SJCRH30 (cell line): ENCODE measurements at regions not wholly inside any gene's neighbourhood (a gene's known extent, or its start where the extent isn't known, plus 50 kb on each side); places are given as distances from the start of the nearest gene placed in this dataset.

Experiments
- DNase-seq, 2 experiments: peaks; one replicate each; pipeline ENCODE4 v3.0.0-alpha.2; 2015 to 2020
- H3K27ac ChIP-seq: fragments of 250-450 bp; sonication (Bioruptor Pico); 2 replicates; pipeline ENCODE4 v1.5.1; 2020; ENCODE audit warnings: mild to moderate bottlenecking, moderate library complexity
- H3K27me3 ChIP-seq: fragments of 250-450 bp; sonication (Bioruptor Pico); 2 replicates; pipeline ENCODE4 v1.5.1; 2020; ENCODE audit warnings: mild to moderate bottlenecking, moderate library complexity
- H3K36me3 ChIP-seq: fragments of 250-450 bp; sonication (Bioruptor Pico); 2 replicates; pipeline ENCODE4 v1.5.1; 2020; ENCODE audit warnings: mild to moderate bottlenecking, moderate library complexity
- H3K4me1 ChIP-seq: fragments of 250-450 bp; sonication (Bioruptor Pico); 2 replicates; pipeline ENCODE4 v1.5.1; 2020; ENCODE audit warnings: mild to moderate bottlenecking, moderate library complexity
- H3K4me3 ChIP-seq: fragments of 250-450 bp; sonication (Bioruptor Pico); 2 replicates; pipeline ENCODE4 v1.5.1; 2020; ENCODE audit warnings: mild to moderate bottlenecking, moderate library complexity
- H3K9me3 ChIP-seq: fragments of 250-450 bp; sonication (Bioruptor Pico); replicated peaks from 2 replicates; pipeline ENCODE4 v1.5.1; 2020; ENCODE audit warnings: mild to moderate bottlenecking, moderate library complexity

GRCh38 chr2:71786291-71787107 lies 333.1 kb downstream of the DYSF start:
- DNase-seq: no peak
- Histone ChIP-seq H3K36me3 (no peaks in the 10 kb centered on the region), H3K9me3 (no peaks in the 10 kb centered on the region), H3K4me3 (no peak overlapping the region), H3K27me3 (no peaks in the 10 kb centered on the region), H3K4me1 (peaks cover 8% of the 10 kb centered on the region), H3K27ac (no peak overlapping the region)

- Histone ChIP-seq H3K9me3 (no peaks in the 10 kb centered on the region), H3K27me3 (no peaks in the 10 kb centered on the region), H3K27ac (no peak overlapping the region), H3K36me3 (no peaks in the 10 kb centered on the region), H3K4me1 (peaks cover 8% of the 10 kb centered on the region), H3K4me3 (no peak overlapping the region)
- no peak for DNase-seq
Observed at GRCh38 chr2:71785516-71785981, 332.2 kb downstream of the DYSF start.

DNA sequence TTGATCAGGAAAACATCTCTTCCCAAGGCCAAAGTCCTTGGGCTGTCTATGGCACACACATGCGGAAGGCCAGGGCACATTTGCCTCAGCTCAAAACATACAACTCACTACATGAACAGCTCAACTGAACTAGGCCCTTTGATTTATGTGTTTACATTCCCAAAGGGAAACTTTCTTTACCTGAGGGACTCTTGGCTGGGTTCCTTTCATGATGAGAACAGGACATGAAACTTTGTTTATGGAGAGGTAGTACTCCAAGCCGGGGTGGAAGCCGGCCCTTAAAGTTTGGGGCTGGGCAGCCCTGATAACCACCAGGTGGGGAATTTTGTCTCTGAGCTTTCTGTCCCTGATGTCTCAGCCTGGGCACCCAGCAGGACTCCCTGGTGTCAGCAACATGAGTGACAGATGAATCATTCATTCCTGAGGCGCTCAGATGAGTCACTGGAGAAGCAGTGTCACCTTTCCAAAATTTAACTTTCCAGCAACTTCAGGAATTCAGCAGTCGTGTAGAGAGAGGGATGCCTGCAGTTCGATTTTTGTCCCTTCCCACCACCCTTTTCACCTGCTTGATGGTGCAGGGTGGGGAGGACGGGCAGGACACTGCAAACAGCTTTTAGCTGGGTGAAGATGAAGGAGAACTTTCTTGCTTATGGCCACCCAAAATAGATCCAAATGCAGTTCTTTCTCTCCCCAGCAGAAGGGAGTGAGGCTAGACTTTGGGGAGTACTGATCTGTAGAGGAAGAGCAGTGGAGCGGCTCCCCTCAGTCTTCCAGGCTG lies 331.6 kb downstream of the DYSF start:
- H3K27me3 ChIP-seq: no peaks in the 10 kb centered on the region
- peaks cover 8% of the 10 kb centered on the region for H3K4me1 ChIP-seq
- H3K36me3 ChIP-seq: no peaks in the 10 kb centered on the region
- no peak overlapping the region for H3K27ac ChIP-seq
- no peak for DNase-seq
- no peak overlapping the region for H3K4me3 ChIP-seq
- no peaks in the 10 kb centered on the region for H3K9me3 ChIP-seq

- H3K27me3 ChIP-seq: no peaks in the 10 kb centered on the region
- no peaks in the 10 kb centered on the region for H3K36me3 ChIP-seq
- no peaks in the 10 kb centered on the region for H3K9me3 ChIP-seq
- H3K27ac ChIP-seq: no peak overlapping the region
- H3K4me3 ChIP-seq: no peak overlapping the region
- no peak for DNase-seq
- H3K4me1 ChIP-seq: peaks cover 12% of the 10 kb centered on the region
Observed at GRCh38 chr2:71783815-71784214, 330.5 kb downstream of the DYSF start.

- Histone ChIP-seq H3K4me3 (no peak overlapping the region), H3K9me3 (no peaks in the 10 kb centered on the region), H3K36me3 (no peaks in the 10 kb centered on the region), H3K27ac (no peak overlapping the region), H3K27me3 (no peaks in the 10 kb centered on the region), H3K4me1 (peaks cover 18% of the 10 kb centered on the region)
- DNase-seq: no peak
Observed at GRCh38 chr2:71783215-71783614, 329.9 kb downstream of the DYSF start.

GRCh38 chr2:71782323-71782722 lies 329.0 kb downstream of the DYSF start:
- Histone ChIP-seq H3K4me3 (no peak overlapping the region), H3K27ac (no peak overlapping the region), H3K27me3 (no peaks in the 10 kb centered on the region), H3K4me1 (peaks cover 19% of the 10 kb centered on the region), H3K36me3 (no peaks in the 10 kb centered on the region), H3K9me3 (no peaks in the 10 kb centered on the region)
- no peak for DNase-seq

DNA sequence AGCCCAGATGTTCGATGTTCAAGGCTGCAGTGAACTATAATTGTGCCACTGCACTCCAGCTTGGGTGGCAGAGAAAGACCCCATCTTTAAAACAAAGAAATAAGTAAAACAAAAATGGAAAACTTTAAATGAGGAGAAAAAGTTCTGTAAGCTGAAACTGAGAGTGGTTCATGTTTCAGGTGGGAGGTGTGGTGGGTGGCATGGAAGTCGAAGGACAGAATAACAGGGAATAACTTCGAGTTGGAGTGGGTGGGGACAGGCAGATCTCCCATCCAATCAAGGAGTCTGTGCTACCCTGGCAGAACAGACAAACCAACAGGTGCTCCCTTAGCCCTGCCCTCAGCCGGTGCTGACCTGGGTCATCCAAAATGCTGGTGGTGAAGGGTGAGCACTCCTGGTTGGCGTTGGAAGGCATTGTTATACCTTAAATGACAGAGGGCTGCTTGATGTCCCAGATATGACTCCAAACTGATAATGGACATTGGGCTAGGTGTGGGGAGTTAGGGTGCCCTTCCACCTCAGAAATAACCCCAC lies 328.4 kb downstream of the DYSF start:
- H3K36me3 ChIP-seq: no peaks in the 10 kb centered on the region
- no peak overlapping the region for H3K4me3 ChIP-seq
- H3K27me3 ChIP-seq: no peaks in the 10 kb centered on the region
- no peak for DNase-seq
- H3K27ac ChIP-seq: no peak overlapping the region
- no peaks in the 10 kb centered on the region for H3K9me3 ChIP-seq
- peaks cover 19% of the 10 kb centered on the region for H3K4me1 ChIP-seq

DNA sequence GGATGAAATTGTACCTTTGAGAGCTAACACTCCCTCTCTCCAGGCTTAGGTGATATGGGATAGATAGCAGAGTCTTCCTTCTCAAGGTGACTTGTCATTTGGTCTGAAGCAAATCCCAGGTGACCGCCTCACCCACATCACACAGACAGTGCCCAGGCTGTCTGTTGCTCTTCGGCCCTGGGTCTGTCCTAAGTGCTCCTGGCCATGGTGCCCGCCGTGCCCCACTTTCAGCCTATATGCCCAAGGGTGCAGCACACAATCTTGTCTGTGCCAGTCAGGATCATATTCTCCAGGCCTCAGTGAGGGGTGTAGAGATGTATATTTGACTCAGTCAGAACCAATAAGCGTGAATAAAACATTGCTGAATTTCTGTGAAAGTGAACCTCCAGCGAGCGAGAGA lies 326.8 kb downstream of the DYSF start:
- H3K27me3 ChIP-seq: no peaks in the 10 kb centered on the region

DNA sequence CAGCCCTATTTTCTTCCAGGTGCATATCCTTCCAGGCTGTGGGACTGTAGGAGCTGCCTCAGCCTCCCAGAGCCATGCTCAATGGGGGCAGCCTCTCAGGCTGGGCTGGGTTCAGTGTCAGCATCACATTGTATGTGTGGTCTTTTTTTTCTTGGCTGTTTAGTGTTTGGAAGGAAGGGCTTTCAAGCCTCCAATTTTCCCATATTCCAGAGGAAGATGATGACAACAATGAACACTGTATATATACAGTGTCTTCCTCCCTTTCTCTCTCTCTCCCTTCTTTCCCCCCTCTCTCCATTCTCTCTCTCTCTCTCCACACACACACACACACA lies 326.4 kb downstream of the DYSF start:
- H3K9me3 ChIP-seq: no peaks in the 10 kb centered on the region
- DNase-seq: no peak
- no peaks in the 10 kb centered on the region for H3K36me3 ChIP-seq
- no peak overlapping the region for H3K4me3 ChIP-seq
- H3K27ac ChIP-seq: no peak overlapping the region
- H3K27me3 ChIP-seq: no peaks in the 10 kb centered on the region
- H3K4me1 ChIP-seq: peaks cover 12% of the 10 kb centered on the region

More for the DNA sequence above, 326.8 kb downstream of the DYSF start:
- Histone ChIP-seq H3K9me3 (no peaks in the 10 kb centered on the region), H3K4me1 (peaks cover 16% of the 10 kb centered on the region), H3K4me3 (no peak overlapping the region), H3K36me3 (no peaks in the 10 kb centered on the region), H3K27ac (no peak overlapping the region)
- no peak for DNase-seq

- Histone ChIP-seq H3K27ac (no peak overlapping the region), H3K4me3 (no peak overlapping the region), H3K4me1 (peaks cover 10% of the 10 kb centered on the region), H3K27me3 (no peaks in the 10 kb centered on the region), H3K9me3 (no peaks in the 10 kb centered on the region), H3K36me3 (no peaks in the 10 kb centered on the region)
- DNase-seq: peak in 1 of 2 experiments; percentile 54
Observed at GRCh38 chr2:71778936-71779773, 325.8 kb downstream of the DYSF start.

DNA sequence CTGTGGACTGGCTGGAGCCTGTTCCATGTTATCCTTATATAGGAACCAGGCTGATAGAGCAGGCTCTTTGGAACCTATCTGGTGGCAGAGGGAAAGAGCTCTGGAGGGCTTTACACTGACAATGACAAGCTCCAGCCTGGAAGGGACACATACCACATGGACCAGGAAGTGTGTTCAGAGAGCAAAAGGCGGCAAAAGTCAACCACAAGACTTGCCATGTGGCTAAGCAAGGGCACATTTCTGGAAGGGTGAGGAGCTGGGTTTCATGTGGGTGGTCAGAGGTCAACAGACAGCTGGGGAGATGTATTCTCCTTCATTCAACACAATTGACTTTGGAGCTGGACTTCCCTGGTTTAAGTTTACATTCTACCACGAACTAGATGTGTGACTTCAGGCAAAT lies 325.2 kb downstream of the DYSF start:
- H3K4me3 ChIP-seq: no peak overlapping the region
- H3K27me3 ChIP-seq: no peaks in the 10 kb centered on the region
- H3K27ac ChIP-seq: no peak overlapping the region
- H3K4me1 ChIP-seq: peaks cover 10% of the 10 kb centered on the region
- DNase-seq: peak in 1 of 2 experiments; percentile 44
- H3K9me3 ChIP-seq: no peaks in the 10 kb centered on the region
- no peaks in the 10 kb centered on the region for H3K36me3 ChIP-seq

GRCh38 chr2:71777946-71778345 lies 324.6 kb downstream of the DYSF start:
- H3K27ac ChIP-seq: no peak overlapping the region
- DNase-seq: no peak
- no peaks in the 10 kb centered on the region for H3K36me3 ChIP-seq
- H3K4me3 ChIP-seq: no peak overlapping the region
- peaks cover 10% of the 10 kb centered on the region for H3K4me1 ChIP-seq
- H3K27me3 ChIP-seq: no peaks in the 10 kb centered on the region
- peaks cover 4% of the 10 kb centered on the region; the same call in 1 of the 2 replicates for H3K9me3 ChIP-seq

DNA sequence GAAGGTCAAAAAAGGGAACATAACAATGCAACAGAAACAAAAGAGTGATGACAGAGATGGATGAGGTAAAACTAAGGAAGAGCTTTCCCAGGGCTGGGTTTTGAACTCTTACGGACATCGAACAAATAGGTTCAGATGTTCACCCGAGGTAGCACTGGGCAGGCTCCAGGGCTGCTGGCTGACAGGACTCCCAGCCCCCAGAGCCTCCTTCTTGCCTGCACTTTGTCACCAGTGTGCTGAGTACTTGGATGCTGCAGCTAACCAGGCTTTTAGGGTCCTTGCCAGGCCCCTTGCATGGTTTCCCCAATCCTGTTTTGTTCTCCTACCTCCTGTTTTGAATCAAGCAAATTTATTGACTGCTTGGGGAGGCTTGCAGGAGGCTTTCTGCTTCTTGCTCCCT lies 322.9 kb downstream of the DYSF start:
- peaks cover 4% of the 10 kb centered on the region; the same call in 1 of the 2 replicates for H3K9me3 ChIP-seq

GRCh38 chr2:71773218-71773617 lies 319.9 kb downstream of the DYSF start:
- Histone ChIP-seq H3K9me3 (peaks cover 8% of the 10 kb centered on the region), H3K36me3 (no peaks in the 10 kb centered on the region), H3K4me1 (peaks cover under 1% of the 10 kb centered on the region), H3K27ac (no peak overlapping the region), H3K27me3 (no peaks in the 10 kb centered on the region), H3K4me3 (no peak overlapping the region)
- DNase-seq: no peak

More for the DNA sequence above, 322.9 kb downstream of the DYSF start:
- Histone ChIP-seq H3K27me3 (no peaks in the 10 kb centered on the region), H3K4me1 (peaks cover 10% of the 10 kb centered on the region), H3K4me3 (no peak overlapping the region), H3K27ac (no peak overlapping the region), H3K36me3 (no peaks in the 10 kb centered on the region)
- DNase-seq: no peak
